ENCODE measurements at regions not wholly inside any gene's neighbourhood (a gene's known extent, or its start where the extent isn't known, plus 50 kb on each side); places are given as distances from the start of the nearest gene placed in this dataset.

GRCh38 chr4:45160951-45161350 lies 434.6 kb upstream of the GNPDA2 start:
- Histone ChIP-seq H3K27me3 (ENCODE audit: control insufficient read depth in 4 of 4, insufficient read depth in 4 of 4, low read length in 3 of 4) (no peaks in the 10 kb centered on the region), H3K4me3 (ENCODE audit: low read depth in 1 of 3, low read length in 3 of 3) (no peak overlapping the region), H3K36me3 (ENCODE audit: control insufficient read depth in 4 of 4, insufficient read depth in 3 of 4, low read depth in 1 of 4, low read length in 3 of 4) (no peaks in the 10 kb centered on the region), H3K27ac (ENCODE audit: low read depth in 1 of 2, low read length in 2 of 2) (no peak overlapping the region), H3K9ac (ENCODE audit: low read depth in 1 of 2, low read length in 2 of 2) (no peak overlapping the region), H3K9me3 (ENCODE audit: control insufficient read depth in 4 of 4, low read length in 3 of 4) (no peaks in the 10 kb centered on the region), H3K4me1 (ENCODE audit: control insufficient read depth in 4 of 4, insufficient read depth in 4 of 4, low read length in 3 of 4) (no peaks in the 10 kb centered on the region)
- 55% methylated on average over 3 of the region's 3 CpGs for WGBS
- no peak for TF ChIP-seq JUND (IDR thresholded peaks at IDR 0.05)
- TF ChIP-seq SP1 (IDR thresholded peaks at IDR 0.05), result no peak
- no peak for TF ChIP-seq CTCF (IDR thresholded peaks at IDR 0.05; ENCODE audit: low read depth, low read length, missing input control)
- TF ChIP-seq, protein P1, sequence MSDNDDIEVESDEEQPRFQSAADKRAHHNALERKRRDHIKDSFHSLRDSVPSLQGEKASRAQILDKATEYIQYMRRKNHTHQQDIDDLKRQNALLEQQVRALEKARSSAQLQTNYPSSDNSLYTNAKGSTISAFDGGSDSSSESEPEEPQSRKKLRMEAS (IDR thresholded peaks at IDR 0.05), result no peak
- no peak for TF ChIP-seq GABPA (IDR thresholded peaks at IDR 0.05 in 1 of 2, conservative IDR thresholded peaks at IDR 0.05 in 1 of 2)
- TF ChIP-seq FOXA1 (IDR thresholded peaks at IDR 0.05), result no peak
- no peak for TF ChIP-seq HNF4A (conservative IDR thresholded peaks at IDR 0.05)
- TF ChIP-seq, protein P2, sequence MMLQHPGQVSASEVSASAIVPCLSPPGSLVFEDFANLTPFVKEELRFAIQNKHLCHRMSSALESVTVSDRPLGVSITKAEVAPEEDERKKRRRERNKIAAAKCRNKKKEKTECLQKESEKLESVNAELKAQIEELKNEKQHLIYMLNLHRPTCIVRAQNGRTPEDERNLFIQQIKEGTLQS (IDR thresholded peaks at IDR 0.05), result no peak
- no peak for TF ChIP-seq EGR1 (IDR thresholded peaks at IDR 0.05; ENCODE audit: low read depth in 2 of 2)
- no peak for TF ChIP-seq NR2F2 (IDR thresholded peaks at IDR 0.05)
- no peak for TF ChIP-seq YY1 (IDR thresholded peaks at IDR 0.05)
- no peak for TF ChIP-seq TAF1 (conservative IDR thresholded peaks at IDR 0.05)
- TF ChIP-seq FOXA2 (IDR thresholded peaks at IDR 0.05), result no peak
- no peak for TF ChIP-seq HNF4G (IDR thresholded peaks at IDR 0.05)
- TF ChIP-seq, protein P3, sequence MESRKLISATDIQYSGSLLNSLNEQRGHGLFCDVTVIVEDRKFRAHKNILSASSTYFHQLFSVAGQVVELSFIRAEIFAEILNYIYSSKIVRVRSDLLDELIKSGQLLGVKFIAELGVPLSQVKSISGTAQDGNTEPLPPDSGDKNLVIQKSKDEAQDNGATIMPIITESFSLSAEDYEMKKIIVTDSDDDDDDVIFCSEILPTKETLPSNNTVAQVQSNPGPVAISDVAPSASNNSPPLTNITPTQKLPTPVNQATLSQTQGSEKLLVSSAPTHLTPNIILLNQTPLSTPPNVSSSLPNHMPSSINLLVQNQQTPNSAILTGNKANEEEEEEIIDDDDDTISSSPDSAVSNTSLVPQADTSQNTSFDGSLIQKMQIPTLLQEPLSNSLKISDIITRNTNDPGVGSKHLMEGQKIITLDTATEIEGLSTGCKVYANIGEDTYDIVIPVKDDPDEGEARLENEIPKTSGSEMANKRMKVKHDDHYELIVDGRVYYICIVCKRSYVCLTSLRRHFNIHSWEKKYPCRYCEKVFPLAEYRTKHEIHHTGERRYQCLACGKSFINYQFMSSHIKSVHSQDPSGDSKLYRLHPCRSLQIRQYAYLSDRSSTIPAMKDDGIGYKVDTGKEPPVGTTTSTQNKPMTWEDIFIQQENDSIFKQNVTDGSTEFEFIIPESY (IDR thresholded peaks at IDR 0.05), result no peak
- TF ChIP-seq RXRA (IDR thresholded peaks at IDR 0.05), result no peak
- TF ChIP-seq REST (IDR thresholded peaks at IDR 0.05), result no peak
- DNase-seq (ENCODE audit: low spot score), result no peak

Measured in liver (tissue), 8 donors.